Iris pigment epithelial cell (primary cell): ENCODE measurements at regions not wholly inside any gene's neighbourhood (a gene's known extent, or its start where the extent isn't known, plus 50 kb on each side); places are given as distances from the start of the nearest gene placed in this dataset.
A peak's percentile ranks its signal among the peaks of the same experiment; 100 is the strongest.

Experiments used
- DNase-seq: peaks from one replicate; pipeline ENCODE4 v3.0.0-alpha.2; 2011; ENCODE audit warnings: low read depth

GRCh38 chr2:26530696-26531095, 52.8 kb upstream of the OTOF start:
- peak; percentile 59 for DNase-seq

- DNase-seq = no peak
Measured at GRCh38 chr2:26530240-26530540, 52.3 kb upstream of the OTOF start.

- no peak for DNase-seq
Measured at GRCh38 chr2:26529406-26530239, 51.7 kb upstream of the OTOF start.

- no peak for DNase-seq
Measured at GRCh38 chr2:26528836-26529235, 50.9 kb upstream of the OTOF start.

- no peak for DNase-seq
Measured at GRCh38 chr2:26527726-26528585, 50.0 kb upstream of the OTOF start.
